ENCODE measurements at regions not wholly inside any gene's neighbourhood (a gene's known extent, or its start where the extent isn't known, plus 50 kb on each side); places are given as distances from the start of the nearest gene placed in this dataset.

GRCh38 chr17:14762736-14763479 lies 462.0 kb downstream of the HS3ST3B1 start (continued):
- TF ChIP-seq, protein P1, sequence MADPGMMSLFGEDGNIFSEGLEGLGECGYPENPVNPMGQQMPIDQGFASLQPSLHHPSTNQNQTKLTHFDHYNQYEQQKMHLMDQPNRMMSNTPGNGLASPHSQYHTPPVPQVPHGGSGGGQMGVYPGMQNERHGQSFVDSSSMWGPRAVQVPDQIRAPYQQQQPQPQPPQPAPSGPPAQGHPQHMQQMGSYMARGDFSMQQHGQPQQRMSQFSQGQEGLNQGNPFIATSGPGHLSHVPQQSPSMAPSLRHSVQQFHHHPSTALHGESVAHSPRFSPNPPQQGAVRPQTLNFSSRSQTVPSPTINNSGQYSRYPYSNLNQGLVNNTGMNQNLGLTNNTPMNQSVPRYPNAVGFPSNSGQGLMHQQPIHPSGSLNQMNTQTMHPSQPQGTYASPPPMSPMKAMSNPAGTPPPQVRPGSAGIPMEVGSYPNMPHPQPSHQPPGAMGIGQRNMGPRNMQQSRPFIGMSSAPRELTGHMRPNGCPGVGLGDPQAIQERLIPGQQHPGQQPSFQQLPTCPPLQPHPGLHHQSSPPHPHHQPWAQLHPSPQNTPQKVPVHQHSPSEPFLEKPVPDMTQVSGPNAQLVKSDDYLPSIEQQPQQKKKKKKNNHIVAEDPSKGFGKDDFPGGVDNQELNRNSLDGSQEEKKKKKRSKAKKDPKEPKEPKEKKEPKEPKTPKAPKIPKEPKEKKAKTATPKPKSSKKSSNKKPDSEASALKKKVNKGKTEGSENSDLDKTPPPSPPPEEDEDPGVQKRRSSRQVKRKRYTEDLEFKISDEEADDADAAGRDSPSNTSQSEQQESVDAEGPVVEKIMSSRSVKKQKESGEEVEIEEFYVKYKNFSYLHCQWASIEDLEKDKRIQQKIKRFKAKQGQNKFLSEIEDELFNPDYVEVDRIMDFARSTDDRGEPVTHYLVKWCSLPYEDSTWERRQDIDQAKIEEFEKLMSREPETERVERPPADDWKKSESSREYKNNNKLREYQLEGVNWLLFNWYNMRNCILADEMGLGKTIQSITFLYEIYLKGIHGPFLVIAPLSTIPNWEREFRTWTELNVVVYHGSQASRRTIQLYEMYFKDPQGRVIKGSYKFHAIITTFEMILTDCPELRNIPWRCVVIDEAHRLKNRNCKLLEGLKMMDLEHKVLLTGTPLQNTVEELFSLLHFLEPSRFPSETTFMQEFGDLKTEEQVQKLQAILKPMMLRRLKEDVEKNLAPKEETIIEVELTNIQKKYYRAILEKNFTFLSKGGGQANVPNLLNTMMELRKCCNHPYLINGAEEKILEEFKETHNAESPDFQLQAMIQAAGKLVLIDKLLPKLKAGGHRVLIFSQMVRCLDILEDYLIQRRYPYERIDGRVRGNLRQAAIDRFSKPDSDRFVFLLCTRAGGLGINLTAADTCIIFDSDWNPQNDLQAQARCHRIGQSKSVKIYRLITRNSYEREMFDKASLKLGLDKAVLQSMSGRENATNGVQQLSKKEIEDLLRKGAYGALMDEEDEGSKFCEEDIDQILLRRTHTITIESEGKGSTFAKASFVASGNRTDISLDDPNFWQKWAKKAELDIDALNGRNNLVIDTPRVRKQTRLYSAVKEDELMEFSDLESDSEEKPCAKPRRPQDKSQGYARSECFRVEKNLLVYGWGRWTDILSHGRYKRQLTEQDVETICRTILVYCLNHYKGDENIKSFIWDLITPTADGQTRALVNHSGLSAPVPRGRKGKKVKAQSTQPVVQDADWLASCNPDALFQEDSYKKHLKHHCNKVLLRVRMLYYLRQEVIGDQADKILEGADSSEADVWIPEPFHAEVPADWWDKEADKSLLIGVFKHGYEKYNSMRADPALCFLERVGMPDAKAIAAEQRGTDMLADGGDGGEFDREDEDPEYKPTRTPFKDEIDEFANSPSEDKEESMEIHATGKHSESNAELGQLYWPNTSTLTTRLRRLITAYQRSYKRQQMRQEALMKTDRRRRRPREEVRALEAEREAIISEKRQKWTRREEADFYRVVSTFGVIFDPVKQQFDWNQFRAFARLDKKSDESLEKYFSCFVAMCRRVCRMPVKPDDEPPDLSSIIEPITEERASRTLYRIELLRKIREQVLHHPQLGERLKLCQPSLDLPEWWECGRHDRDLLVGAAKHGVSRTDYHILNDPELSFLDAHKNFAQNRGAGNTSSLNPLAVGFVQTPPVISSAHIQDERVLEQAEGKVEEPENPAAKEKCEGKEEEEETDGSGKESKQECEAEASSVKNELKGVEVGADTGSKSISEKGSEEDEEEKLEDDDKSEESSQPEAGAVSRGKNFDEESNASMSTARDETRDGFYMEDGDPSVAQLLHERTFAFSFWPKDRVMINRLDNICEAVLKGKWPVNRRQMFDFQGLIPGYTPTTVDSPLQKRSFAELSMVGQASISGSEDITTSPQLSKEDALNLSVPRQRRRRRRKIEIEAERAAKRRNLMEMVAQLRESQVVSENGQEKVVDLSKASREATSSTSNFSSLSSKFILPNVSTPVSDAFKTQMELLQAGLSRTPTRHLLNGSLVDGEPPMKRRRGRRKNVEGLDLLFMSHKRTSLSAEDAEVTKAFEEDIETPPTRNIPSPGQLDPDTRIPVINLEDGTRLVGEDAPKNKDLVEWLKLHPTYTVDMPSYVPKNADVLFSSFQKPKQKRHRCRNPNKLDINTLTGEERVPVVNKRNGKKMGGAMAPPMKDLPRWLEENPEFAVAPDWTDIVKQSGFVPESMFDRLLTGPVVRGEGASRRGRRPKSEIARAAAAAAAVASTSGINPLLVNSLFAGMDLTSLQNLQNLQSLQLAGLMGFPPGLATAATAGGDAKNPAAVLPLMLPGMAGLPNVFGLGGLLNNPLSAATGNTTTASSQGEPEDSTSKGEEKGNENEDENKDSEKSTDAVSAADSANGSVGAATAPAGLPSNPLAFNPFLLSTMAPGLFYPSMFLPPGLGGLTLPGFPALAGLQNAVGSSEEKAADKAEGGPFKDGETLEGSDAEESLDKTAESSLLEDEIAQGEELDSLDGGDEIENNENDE (IDR thresholded peaks at IDR 0.05; ENCODE audit: insufficient replicate concordance, low read length): no peak
- no peak for TF ChIP-seq RFX5 (IDR thresholded peaks at IDR 0.05; ENCODE audit: borderline replicate concordance, low read depth, low read length)
- TF ChIP-seq MAX (IDR thresholded peaks at IDR 0.05): no peak

Data from H1 (cell line).